Activated CD4-positive, alpha-beta T cell treated with anti-CD3 and anti-CD28 coated beads, Interleukin-2, amount 50 U/mL, for 48 hours (primary cell): ENCODE measurements at regions not wholly inside any gene's neighbourhood (a gene's known extent, or its start where the extent isn't known, plus 50 kb on each side); places are given as distances from the start of the nearest gene placed in this dataset.
"Not testable (repeated sequence)": the region's sequence is repeated elsewhere in the genome, so short reads cannot be mapped to it uniquely, and the experiment has no call there.

Experiments used
- DNase-seq, 2 experiments: peaks; one replicate each; pipeline ENCODE4 v3.0.0-alpha.2; 2020

- DNase-seq, result not testable (repeated sequence)
Observed at GRCh38 chr1:213601705-213602104, 386.1 kb upstream of the PROX1 start.

- no peak for DNase-seq
Observed at GRCh38 chr1:213602796-213603486, 384.8 kb upstream of the PROX1 start.

- no peak for DNase-seq
Observed at GRCh38 chr1:213604477-213604876, 383.3 kb upstream of the PROX1 start.

- no peak for DNase-seq
Observed at GRCh38 chr1:213605732-213606131, 382.0 kb upstream of the PROX1 start.

- DNase-seq, result no peak
Observed at GRCh38 chr1:213606252-213606820, 381.4 kb upstream of the PROX1 start.

- no peak for DNase-seq
Observed at GRCh38 chr1:213613549-213613948, 374.2 kb upstream of the PROX1 start.

- no peak for DNase-seq
Observed at GRCh38 chr1:213615226-213615916, 372.4 kb upstream of the PROX1 start.

- no peak for DNase-seq
Observed at GRCh38 chr1:213617133-213617532, 370.6 kb upstream of the PROX1 start.

GRCh38 chr1:213618094-213618493 is 369.7 kb upstream of the PROX1 start:
- DNase-seq, result no peak

- no peak for DNase-seq
Observed at GRCh38 chr1:213619026-213619425, 368.7 kb upstream of the PROX1 start.

- no peak for DNase-seq
Observed at GRCh38 chr1:213621077-213621476, 366.7 kb upstream of the PROX1 start.

GRCh38 chr1:213622365-213623063 is 365.3 kb upstream of the PROX1 start:
- peak; percentile 6 to 33 for DNase-seq

GRCh38 chr1:213623064-213623581 is 364.6 kb upstream of the PROX1 start:
- no peak for DNase-seq

GRCh38 chr1:213623862-213624261 is 363.9 kb upstream of the PROX1 start:
- no peak for DNase-seq

GRCh38 chr1:213636778-213637177 is 351.0 kb upstream of the PROX1 start:
- not testable (repeated sequence) for DNase-seq

- no peak for DNase-seq
Observed at GRCh38 chr1:213641312-213641711, 346.5 kb upstream of the PROX1 start.

GRCh38 chr1:213643360-213643759 is 344.4 kb upstream of the PROX1 start:
- no peak for DNase-seq

GRCh38 chr1:213647864-213648650 is 339.7 kb upstream of the PROX1 start:
- no peak for DNase-seq

- no peak for DNase-seq
Observed at GRCh38 chr1:213649373-213649772, 338.4 kb upstream of the PROX1 start.

- DNase-seq, result no peak
Observed at GRCh38 chr1:213650603-213651002, 337.2 kb upstream of the PROX1 start.

GRCh38 chr1:213651077-213651476 is 336.7 kb upstream of the PROX1 start:
- DNase-seq, result no peak

- no peak for DNase-seq
Observed at GRCh38 chr1:213652109-213652508, 335.7 kb upstream of the PROX1 start.

GRCh38 chr1:213656039-213656438 is 331.7 kb upstream of the PROX1 start:
- no peak for DNase-seq
